GM18870 (cell line): ENCODE measurements at regions not wholly inside any gene's neighbourhood (a gene's known extent, or its start where the extent isn't known, plus 50 kb on each side); places are given as distances from the start of the nearest gene placed in this dataset.

Experiments used
- ATAC-seq: cut with Tn5 transposase; IDR thresholded peaks from one replicate; pipeline ENCODE4 v1.9.1; 2021; ENCODE audit warnings: moderate library complexity; ENCODE audit not compliant: unreplicated experiment

GRCh38 chr13:108006619-108007018 is 208.7 kb downstream of the LIG4 start:
- ATAC-seq = no peak

GRCh38 chr13:108005231-108005630 is 210.1 kb downstream of the LIG4 start:
- ATAC-seq = no peak

DNA sequence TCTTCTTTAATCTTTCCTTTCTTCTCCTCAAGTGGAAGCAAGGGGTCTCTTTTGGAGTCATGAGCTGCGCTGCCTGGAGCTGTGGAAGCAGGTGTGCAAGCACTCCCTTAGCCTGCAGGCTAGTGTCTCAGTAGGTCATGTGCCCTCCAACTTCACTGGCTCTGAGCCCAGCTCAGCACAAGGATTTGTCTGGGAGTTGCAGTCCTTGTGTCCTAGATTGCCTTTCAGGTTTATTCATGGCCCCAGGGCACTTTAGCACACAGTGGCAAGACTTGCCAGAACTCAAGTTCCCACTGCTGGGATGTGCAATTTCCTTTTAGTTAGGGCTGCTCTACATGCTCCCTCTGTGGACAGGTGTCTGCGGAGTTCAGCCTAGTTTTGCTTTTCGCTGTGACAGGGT is 211.7 kb downstream of the LIG4 start:
- no peak for ATAC-seq

DNA sequence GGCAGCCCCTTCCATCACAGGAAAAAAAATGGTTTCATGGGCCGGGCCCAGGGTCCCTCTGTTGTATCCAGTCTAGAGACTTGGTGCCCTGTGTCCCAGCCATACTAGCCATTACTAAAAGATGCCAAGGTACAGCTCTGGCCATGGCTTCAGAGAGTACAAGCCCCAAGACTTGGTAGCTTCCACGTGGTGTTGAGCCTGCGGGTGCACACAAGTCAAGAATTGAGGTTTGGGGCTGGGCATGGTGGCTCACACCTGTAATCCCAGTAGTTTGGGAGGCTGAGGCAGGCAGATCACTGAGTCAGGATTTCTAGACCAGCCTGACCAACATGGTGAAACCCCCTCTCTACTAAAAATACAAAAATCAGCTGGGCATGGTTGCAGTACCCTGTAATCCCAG is 214.3 kb downstream of the LIG4 start:
- no peak for ATAC-seq

- ATAC-seq = no peak
These were observed 215.6 kb downstream of the LIG4 start for GRCh38 chr13:107999751-108000150.

DNA sequence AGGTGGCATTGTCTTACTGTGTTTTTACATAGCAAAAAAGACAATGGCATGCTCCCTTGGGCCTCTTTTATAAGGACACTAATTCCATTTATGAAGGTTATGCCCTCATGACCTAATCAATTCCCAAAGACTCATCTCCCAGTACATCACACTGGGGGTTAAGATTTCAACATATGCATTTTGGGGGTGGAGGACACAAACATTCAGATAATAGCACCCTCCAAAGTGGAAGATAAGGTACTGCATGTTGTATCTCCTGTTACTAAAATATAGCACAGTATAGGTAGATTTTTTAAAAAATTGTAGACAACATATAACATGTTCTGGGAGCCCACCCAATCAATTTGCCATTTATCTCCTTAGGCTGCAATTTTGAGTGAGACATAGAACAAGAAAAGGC is 221.2 kb downstream of the LIG4 start:
- no peak for ATAC-seq

DNA sequence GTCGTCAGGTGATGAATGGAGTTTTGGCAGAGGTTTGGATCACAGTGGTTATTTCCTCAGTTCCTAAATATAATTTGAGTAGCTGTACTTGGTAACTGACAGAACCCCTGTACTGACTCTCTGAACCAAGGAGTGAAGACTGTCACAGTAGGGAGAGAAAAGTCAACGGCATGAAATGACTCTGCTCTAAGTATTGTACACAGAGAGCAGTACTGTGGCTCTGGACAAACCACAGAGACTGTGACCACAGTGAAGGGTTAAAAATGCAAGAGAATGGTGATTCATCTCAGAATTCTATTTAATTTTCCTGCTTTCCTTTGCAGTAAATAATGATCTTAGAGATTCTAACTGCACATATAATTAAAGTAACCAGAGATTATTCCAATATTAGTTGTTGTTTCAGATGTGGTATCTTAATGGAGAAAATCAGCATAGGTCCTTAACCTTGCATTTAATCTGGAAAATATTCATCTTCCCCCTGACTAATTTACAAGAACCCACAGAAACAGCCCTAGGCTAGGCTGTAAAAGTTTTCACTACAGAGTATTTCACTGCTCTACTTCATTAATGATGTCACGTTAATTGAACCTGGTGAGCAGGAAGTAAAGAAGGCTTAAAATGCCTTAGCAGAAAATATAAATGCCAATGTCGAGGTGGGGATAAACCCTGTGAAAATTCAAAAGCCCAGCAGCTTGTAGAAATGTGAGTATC is 221.9 kb downstream of the LIG4 start:
- ATAC-seq = peak; percentile 77

DNA sequence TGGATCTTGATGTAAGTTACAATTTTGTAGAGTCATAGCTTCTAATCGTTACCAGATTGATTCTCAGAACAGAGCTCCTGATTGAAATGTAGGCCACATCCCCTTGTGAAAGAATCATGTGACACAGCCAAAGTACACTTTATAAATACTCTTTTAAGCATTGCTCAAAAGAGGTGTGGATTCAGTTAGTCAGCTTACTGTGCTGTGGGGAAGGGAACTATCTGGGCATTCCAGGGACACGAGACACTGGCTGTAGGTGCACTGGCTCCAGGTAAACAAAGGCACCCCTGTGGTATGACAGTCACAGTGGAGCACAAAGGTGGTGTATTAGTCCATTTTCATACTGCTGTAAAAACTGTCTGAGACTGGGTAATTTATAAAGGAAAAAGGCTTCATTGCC is 222.8 kb downstream of the LIG4 start:
- ATAC-seq = no peak

DNA sequence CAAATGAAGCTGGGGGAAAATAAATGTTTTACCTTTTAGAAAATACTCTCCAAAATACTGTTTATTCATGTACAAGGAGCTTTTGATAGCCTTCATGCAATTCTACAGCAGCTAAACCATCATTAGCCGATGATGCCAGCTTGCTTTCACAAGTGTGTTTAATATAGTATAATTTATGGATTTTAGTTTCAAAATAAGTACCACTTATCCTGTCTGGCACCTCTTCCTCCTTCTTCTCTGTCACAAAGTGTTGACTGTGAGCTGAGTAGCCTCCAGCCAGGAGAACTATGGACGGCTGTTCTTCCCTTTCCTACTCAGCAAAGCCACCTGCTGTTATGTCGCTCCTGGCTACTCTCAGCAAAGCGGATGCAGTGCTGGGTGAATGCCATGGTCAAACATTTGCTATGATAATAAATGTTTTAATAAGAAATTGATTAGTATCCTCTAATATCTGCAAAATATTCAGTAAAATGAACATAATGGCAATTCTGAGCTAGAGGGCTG is 238.2 kb downstream of the LIG4 start:
- no peak for ATAC-seq

DNA sequence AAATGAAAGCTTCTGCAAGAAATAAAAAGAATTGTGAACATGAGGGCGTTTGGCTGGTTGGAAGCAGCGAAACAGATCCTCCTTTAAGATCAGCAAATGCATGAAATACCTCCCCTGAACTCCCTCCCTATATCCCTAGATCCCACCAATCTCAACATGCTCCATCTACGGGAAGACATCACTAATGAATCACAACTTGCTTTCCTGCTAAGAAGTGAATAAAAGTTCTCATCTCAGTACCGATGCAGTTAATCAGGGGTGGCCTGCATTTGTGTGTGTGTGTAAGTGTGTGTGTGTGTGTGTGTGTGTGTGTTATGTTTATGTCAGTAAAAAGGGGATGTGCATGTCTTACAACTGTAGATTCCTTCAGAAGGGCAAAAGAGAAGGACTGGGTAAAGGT is 238.7 kb downstream of the LIG4 start:
- no peak for ATAC-seq

DNA sequence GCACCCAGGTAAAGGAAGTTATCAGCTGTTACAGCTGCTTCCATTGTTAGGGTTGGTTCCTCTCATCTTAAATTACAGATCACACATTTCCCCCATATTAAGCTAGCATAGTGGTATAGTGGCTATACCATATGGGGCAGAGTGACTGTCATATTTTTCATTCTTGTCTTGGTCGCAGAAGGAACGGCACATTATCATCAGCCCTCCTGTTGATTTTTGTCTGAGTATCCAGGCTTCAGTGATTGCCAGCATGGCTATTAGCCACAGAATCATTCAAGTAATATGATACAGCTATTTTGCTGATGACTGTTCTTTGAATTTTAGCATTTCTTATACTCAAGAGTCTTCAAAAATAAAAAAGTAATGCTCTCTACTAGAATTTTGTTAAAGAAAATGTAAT is 240.9 kb downstream of the LIG4 start:
- ATAC-seq = no peak

DNA sequence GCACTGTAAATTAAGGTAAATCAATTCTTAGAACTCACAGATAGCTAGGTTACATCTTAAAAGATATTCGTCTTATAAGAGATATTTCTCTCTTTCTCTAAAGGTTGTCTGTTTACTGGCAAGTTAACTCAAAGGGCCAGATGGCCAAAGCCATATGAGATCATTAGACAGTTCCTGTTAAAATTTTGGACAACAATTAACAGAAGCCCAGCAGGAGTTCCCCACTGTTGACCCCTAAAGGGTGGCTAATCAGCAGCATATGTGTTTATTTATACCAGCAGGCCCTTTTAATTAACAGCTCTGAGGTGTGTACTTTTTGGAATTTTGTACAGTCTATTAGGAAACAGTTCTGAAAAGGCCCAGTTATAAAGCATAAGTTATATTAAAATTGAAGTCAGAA is 245.8 kb downstream of the LIG4 start:
- ATAC-seq = no peak

- no peak for ATAC-seq
These were observed 246.9 kb downstream of the LIG4 start for GRCh38 chr13:107968470-107968869.

GRCh38 chr13:107964395-107964794 is 250.9 kb downstream of the LIG4 start:
- no peak for ATAC-seq

DNA sequence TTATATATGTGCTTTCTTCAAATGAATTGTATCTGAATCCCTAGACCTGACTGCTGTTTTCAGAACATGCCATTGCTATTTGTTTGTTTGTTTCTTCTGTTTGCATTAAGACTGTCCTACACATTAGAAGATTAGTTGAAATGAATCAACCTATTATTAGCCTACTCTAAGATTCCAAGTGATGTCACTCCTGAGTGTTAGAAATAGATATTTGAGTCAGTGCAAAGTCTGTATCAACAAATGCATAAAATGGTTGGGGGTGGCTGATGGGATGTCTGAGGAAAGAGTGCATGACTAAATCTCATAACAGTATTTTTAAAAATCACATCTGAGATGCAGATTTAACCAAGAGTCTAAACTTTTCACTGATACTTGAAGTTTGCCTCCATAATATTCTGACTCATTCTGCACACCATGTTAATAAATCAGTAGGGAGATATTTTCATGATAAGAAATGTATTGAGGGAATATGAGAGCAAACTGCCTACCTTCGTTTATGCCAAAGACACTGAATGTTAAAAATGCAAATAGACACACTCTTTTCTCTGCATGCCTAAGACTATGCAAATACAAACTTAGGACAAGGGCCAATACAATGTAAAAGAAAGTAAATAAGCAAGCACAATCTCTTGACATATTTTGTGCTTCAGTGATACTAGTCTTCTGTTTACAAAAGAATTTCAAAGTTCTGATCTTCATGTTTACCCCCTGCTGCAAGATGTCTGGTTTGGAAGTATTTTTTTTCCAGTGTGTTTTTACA is 253.3 kb downstream of the LIG4 start:
- ATAC-seq = no peak

DNA sequence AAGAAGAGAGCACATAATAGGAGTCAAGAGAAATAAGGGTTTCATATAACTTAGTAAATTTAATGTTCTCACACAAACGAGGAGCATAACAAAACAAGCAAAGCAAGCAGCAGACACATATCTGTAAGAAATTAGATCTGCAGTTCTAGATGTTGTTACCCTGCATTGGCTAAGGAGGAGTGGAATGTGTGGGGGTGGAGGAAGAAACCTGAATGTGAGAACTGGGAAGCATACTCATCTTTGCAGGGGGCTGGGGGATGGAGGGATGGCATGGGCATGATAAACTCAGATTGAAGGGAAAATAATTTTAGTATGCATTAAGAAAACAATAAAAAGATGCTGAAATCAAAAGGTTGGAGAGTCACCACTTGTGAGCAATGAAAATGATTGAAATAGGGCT is 255.0 kb downstream of the LIG4 start:
- ATAC-seq = no peak

- no peak for ATAC-seq
These were observed 258.4 kb downstream of the LIG4 start for GRCh38 chr13:107956889-107957288.

GRCh38 chr13:107942030-107942617 is 273.2 kb downstream of the LIG4 start:
- ATAC-seq = no peak

GRCh38 chr13:107941345-107942029 is 273.8 kb downstream of the LIG4 start:
- ATAC-seq = no peak

- no peak for ATAC-seq
These were observed 277.5 kb downstream of the LIG4 start for GRCh38 chr13:107937848-107938247.

- ATAC-seq = no peak
These were observed 284.3 kb downstream of the LIG4 start for GRCh38 chr13:107931056-107931455.
